ENCODE measurements at regions not wholly inside any gene's neighbourhood (a gene's known extent, or its start where the extent isn't known, plus 50 kb on each side); places are given as distances from the start of the nearest gene placed in this dataset.

DNA sequence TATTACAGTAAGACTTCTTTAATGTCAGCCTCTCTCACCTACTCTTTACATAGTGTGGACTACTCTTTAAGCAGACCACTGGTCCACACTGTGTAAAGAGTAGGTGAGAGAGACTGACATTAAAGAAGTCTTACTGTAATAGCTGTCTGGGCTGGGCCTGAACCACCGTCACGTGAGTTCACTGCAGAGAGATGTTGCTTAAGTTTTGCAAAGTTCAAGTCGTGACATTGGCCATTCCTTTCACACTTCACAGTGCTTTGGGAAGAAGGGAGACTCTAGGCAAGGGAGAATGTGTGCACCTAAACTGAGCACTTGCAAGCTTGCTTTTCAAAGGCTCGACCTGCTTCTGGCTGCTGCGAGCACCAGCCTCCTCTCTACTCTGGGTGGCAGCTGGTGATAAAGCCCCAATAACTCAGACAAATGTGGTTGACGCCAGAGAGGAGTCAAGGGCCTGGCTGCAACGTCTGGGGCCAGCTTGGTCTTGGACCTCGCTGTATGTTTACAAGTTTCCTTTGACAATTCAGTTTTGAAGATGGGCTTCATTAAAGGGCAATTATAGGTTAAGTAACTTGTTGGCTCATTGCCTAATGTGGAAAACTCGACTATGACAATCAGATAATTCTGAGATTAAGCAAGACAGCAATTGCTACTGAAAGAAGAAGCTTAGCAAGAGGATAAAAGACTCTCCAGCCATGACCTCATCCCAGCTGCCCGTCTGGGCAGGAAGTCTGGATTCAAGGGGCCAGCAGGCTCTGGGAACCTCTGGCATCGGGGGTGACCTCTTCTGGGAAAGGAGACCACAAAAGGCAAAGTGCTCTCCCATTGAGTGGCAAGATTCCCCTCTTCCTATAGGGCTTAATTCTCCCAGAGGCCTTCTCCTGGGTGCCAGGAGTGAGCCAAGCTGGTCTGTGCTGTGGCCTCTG lies 242.1 kb upstream of the TLE3 start:
- 46 to 70% (median 65%) methylated on average over 11 of the region's 11 CpGs for WGBS, 5 donors
- intact Hi-C loops (cut with DNase I; ENCODE audit: low total_unique reads): no loop called here
- TF ChIP-seq POLR2A (IDR thresholded peaks at IDR 0.05) (no peak), EP300 (IDR thresholded peaks at IDR 0.05) (no peak), POLR2AphosphoS5 (IDR thresholded peaks at IDR 0.05) (peak in 1 of 3 donors; percentile 36)
- TF ChIP-seq, protein P1, sequence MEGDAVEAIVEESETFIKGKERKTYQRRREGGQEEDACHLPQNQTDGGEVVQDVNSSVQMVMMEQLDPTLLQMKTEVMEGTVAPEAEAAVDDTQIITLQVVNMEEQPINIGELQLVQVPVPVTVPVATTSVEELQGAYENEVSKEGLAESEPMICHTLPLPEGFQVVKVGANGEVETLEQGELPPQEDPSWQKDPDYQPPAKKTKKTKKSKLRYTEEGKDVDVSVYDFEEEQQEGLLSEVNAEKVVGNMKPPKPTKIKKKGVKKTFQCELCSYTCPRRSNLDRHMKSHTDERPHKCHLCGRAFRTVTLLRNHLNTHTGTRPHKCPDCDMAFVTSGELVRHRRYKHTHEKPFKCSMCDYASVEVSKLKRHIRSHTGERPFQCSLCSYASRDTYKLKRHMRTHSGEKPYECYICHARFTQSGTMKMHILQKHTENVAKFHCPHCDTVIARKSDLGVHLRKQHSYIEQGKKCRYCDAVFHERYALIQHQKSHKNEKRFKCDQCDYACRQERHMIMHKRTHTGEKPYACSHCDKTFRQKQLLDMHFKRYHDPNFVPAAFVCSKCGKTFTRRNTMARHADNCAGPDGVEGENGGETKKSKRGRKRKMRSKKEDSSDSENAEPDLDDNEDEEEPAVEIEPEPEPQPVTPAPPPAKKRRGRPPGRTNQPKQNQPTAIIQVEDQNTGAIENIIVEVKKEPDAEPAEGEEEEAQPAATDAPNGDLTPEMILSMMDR (IDR thresholded peaks at IDR 0.05): no peak
- peak overlapping the region in 3 of 5 donors; percentile 4 to 63 (median 61) for H3K27ac ChIP-seq
- no peak overlapping the region for H3K4me3 ChIP-seq
- DNase-seq: peak in 1 of 2 donors; percentile 82
- H3K4me1 ChIP-seq: peaks cover 0 to 28% (median 15%) of the 10 kb centered on the region in 4 donors
- no peaks in the 10 kb centered on the region for H3K27me3 ChIP-seq
- H3K36me3 ChIP-seq: no peaks in the 10 kb centered on the region
- peaks cover 0 to 8% (median 4%) of the 10 kb centered on the region in 4 donors for H3K9me3 ChIP-seq

DNA sequence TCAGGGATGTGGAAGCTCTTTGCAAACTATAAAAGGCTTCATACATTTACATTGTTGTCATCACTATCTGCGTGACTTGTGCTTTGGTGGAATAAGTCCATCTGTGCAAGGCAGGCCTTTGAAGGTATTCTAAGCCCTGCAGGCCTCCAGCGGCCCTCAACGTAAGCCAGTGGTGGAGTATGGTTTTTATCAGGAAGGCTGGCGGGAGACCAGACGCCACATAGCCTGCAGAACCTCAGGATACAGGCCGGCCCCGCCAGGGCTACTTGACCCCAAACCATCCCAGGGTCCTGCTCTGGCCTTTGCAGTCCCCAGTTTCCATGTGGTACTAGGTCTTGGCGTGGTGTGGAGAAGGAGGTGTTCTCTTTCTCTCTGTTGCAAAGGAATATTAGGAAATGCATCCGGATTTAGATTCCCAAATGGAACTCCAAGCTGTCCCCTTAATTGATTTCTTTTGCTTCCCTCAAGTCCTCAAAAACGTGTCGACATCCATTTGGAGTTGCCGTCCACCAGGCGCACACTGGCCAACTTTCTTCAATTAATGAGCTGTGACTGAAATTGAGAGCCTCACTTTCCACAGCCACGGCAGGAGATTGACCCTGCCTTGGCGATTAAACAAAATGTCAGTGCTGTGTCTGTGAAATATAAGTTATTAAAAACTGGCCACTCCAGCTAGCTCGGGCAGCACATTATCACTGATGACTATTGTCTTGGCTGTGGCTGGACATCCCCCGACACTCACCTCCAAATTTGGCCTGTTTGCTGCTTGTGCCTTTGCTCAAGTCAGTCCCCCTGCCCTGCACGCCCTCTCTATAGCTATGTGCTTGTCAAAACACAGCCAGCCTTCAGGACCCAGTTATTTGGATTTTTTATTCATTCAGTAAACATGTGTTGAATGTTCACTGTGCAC lies 239.8 kb upstream of the TLE3 start:
- no peak for TF ChIP-seq POLR2A (IDR thresholded peaks at IDR 0.05)
- TF ChIP-seq, protein P1 (IDR thresholded peaks at IDR 0.05): no peak
- no peak for TF ChIP-seq POLR2AphosphoS5 (IDR thresholded peaks at IDR 0.05)
- TF ChIP-seq EP300 (IDR thresholded peaks at IDR 0.05): peak; percentile 67
- no peak overlapping the region for H3K4me3 ChIP-seq
- intact Hi-C loops (cut with DNase I; ENCODE audit: low total_unique reads): no loop called here
- no peaks in the 10 kb centered on the region for H3K36me3 ChIP-seq
- peaks cover 0 to 22% (median 12%) of the 10 kb centered on the region in 4 donors for H3K9me3 ChIP-seq
- H3K27me3 ChIP-seq: no peaks in the 10 kb centered on the region
- DNase-seq: peak in 1 of 2 donors; percentile 66
- peaks cover 0 to 25% (median 9%) of the 10 kb centered on the region in 4 donors for H3K4me1 ChIP-seq
- WGBS, 5 donors: 83 to 94% (median 89%) methylated on average over 17 to 18 of the region's 18 CpGs
- peak overlapping the region in 1 of 5 donors; percentile 70 for H3K27ac ChIP-seq

DNA sequence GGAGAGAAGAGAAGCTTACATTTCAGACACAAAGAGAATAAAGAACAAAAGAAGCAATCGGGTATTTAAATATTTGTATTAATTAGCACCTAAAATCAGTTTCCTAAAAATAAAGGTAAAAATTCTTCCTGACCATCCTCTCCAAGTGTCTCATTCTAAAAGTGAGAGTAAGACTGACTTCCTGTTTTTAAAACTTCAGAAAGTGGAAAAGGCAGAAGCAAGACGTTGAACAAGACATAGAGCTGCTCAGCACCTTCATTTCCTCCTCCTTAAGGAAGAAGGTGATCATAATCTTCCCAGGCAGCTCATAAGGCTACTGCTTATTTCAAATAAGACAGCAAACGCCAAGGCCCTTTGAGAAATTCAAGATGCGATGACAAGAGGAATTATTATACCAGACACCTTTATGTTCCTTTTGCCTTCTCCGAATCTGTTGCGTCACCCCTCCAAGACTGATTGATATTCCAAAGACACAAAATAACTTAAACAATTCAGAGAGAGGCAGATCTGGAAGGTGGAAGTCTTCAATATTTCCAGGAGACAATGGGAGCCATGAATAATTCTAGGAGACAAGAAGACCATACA lies 238.8 kb upstream of the TLE3 start:
- H3K27ac ChIP-seq: peak overlapping the region in 1 of 5 donors; percentile 70
- WGBS, 5 donors: 84 to 89% (median 88%) methylated on average over 6 of the region's 6 CpGs
- no peaks in the 10 kb centered on the region for H3K27me3 ChIP-seq
- H3K4me3 ChIP-seq: no peak overlapping the region
- DNase-seq: no peak
- intact Hi-C loops (cut with DNase I; ENCODE audit: low total_unique reads): no loop called here
- H3K36me3 ChIP-seq: no peaks in the 10 kb centered on the region
- peaks cover 0 to 25% (median 9%) of the 10 kb centered on the region in 4 donors for H3K4me1 ChIP-seq
- no peak for TF ChIP-seq POLR2AphosphoS5 (IDR thresholded peaks at IDR 0.05)
- no peak for TF ChIP-seq POLR2A (IDR thresholded peaks at IDR 0.05)
- TF ChIP-seq, protein P1 (IDR thresholded peaks at IDR 0.05): no peak
- no peak for TF ChIP-seq EP300 (IDR thresholded peaks at IDR 0.05)
- peaks cover 0 to 22% (median 12%) of the 10 kb centered on the region in 4 donors for H3K9me3 ChIP-seq

DNA sequence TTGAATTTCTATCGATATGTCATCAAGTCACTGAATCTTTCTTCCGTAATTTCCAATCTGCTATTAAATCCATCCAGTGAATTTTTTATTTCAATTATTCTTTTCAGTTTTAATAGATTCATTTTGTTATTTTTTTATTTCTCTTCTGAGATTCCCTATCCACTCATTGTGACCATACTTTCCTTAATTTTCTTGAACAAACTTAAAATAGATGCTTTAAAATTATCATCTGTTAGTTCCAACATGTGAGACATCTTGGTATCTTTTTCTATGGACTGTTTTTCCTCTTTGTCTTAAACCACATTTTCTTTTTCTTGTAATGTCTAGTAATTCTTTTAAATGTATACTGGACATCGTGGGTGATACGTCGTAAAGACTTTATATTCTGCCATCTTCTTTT lies 236.6 kb upstream of the TLE3 start:
- TF ChIP-seq POLR2A (IDR thresholded peaks at IDR 0.05) (no peak), EP300 (IDR thresholded peaks at IDR 0.05) (no peak)
- TF ChIP-seq, protein P1 (IDR thresholded peaks at IDR 0.05): no peak
- Histone ChIP-seq H3K27me3 (no peaks in the 10 kb centered on the region), H3K4me3 (no peak overlapping the region), H3K9me3 (peaks cover 0 to 22% (median 12%) of the 10 kb centered on the region in 4 donors), H3K27ac (no peak overlapping the region), H3K36me3 (no peaks in the 10 kb centered on the region), H3K4me1 (peaks cover 0 to 11% (median 4%) of the 10 kb centered on the region in 4 donors)
- intact Hi-C loops (cut with DNase I; ENCODE audit: low total_unique reads): no loop called here
- 93 to 98% (median 97%) methylated on average over 5 of the region's 5 CpGs for WGBS, 5 donors
- DNase-seq: no peak

Data from stomach (tissue), 8 donors.